LNCaP clone FGC (cell line): ENCODE measurements at regions not wholly inside any gene's neighbourhood (a gene's known extent, or its start where the extent isn't known, plus 50 kb on each side); places are given as distances from the start of the nearest gene placed in this dataset.

Source experiments
- DNase-seq: peaks from one replicate; pipeline ENCODE4 v3.0.0-alpha.2; 2011; ENCODE audit warnings: low read depth
- H3K4me3 ChIP-seq: 2 replicates; pipeline ENCODE4 v1.5.1; 2011; ENCODE audit warnings: mild to moderate bottlenecking, low read depth, low read length, control low read depth
- CTCF ChIP-seq: IDR thresholded peaks from 2 replicates; pipeline ENCODE4 v1.5.1; 2012; ENCODE audit warnings: mild to moderate bottlenecking; ENCODE audit not compliant: control insufficient read depth, insufficient read depth; ENCODE audit errors: extremely low read depth

- no peak for TF ChIP-seq CTCF
- DNase-seq: no peak
- no peak overlapping the region for H3K4me3 ChIP-seq
These were observed 710.5 kb upstream of the HS3ST5 start for GRCh38 chr6:115053169-115053860.

- no peak overlapping the region for H3K4me3 ChIP-seq
- DNase-seq: no peak
- no peak for TF ChIP-seq CTCF
These were observed 673.8 kb upstream of the HS3ST5 start for GRCh38 chr6:115016593-115016992.

GRCh38 chr6:115004982-115005381 is 662.2 kb upstream of the HS3ST5 start:
- no peak for TF ChIP-seq CTCF
- no peak for DNase-seq
- no peak overlapping the region for H3K4me3 ChIP-seq

GRCh38 chr6:115004204-115004603 is 661.4 kb upstream of the HS3ST5 start:
- DNase-seq: no peak
- TF ChIP-seq CTCF: no peak
- H3K4me3 ChIP-seq: no peak overlapping the region

- no peak for TF ChIP-seq CTCF
- DNase-seq: no peak
- H3K4me3 ChIP-seq: no peak overlapping the region
These were observed 659.0 kb upstream of the HS3ST5 start for GRCh38 chr6:115001731-115002350.

- no peak overlapping the region for H3K4me3 ChIP-seq
- no peak for TF ChIP-seq CTCF
- DNase-seq: no peak
These were observed 657.9 kb upstream of the HS3ST5 start for GRCh38 chr6:115000736-115001135.

- peak overlapping the region; percentile 31 for H3K4me3 ChIP-seq
- DNase-seq: no peak
- TF ChIP-seq CTCF: no peak
These were observed 655.7 kb upstream of the HS3ST5 start for GRCh38 chr6:114998492-114998891.
